ENCODE measurements at regions not wholly inside any gene's neighbourhood (a gene's known extent, or its start where the extent isn't known, plus 50 kb on each side); places are given as distances from the start of the nearest gene placed in this dataset.

DNA sequence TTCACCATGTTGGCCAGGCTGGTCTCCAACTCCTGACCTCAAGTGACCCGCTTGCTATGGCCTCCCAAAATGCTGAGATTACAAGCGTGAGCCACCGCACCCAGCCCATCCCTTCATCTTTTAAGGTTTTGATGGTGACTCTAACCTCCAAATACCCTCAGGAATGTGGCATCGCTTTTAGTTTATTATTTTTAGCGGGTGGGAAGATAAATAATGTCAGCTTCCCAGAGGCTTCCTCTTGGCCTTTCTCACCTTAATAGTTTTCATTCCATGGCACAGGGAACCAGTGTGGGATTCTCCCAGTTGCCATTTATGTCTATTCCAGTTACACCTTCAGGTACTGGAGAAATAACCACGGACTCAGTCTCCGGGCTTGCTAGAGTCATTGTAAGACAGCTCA is 92.1 kb upstream of the LRRN2 start (continued):
- TF ChIP-seq KLF13 (CRISPR knock-in tag; IDR thresholded peaks at IDR 0.05) (no peak), ADNP (CRISPR knock-in tag; IDR thresholded peaks at IDR 0.05) (no peak), ZNF879 (CRISPR knock-in tag; IDR thresholded peaks at IDR 0.05) (no peak), IKZF1 (IDR thresholded peaks at IDR 0.05) (no peak), BHLHE40 (IDR thresholded peaks at IDR 0.05; ENCODE audit: low read length) (no peak)
- TF ChIP-seq, protein P1, sequence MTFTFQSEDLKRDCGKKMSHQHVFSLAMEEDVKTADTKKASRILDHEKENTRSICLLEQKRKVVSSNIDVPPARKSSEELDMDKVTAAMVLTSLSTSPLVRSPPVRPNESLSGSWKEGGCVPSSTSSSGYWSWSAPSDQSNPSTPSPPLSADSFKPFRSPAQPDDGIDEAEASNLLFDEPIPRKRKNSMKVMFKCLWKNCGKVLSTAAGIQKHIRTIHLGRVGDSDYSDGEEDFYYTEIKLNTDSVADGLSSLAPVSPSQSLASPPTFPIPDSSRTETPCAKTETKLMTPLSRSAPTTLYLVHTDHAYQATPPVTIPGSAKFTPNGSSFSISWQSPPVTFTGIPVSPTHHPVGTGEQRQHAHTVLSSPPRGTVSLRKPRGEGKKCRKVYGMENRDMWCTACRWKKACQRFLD (CRISPR knock-in tag; IDR thresholded peaks at IDR 0.05; ENCODE audit: borderline replicate concordance), result no peak

DNA sequence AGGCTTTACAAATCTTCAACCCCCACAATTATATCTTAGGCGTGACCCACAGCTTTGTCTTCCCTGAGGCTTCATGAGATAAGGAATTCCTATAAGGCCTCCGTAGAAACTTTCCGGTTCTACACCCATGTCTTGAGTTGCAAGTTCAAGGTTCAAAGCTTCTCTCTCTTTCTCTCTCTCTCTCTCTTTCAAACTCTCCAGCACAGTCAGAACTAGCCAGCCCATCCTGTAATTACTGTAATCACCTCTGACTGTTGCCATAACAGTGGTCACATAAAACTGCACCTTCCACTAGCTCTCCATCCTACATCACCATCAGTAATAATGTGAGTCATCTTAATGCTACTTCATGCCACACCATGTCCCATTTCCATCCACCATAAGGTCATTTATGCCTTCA is 90.0 kb upstream of the NFASC start:
- no peak for FAIRE-seq
- Histone ChIP-seq H2AFZ (ENCODE audit: low read length) (no peak overlapping the region), H3K4me2 (ENCODE audit: low read depth, low read length) (no peak overlapping the region), H3K4me1 (ENCODE audit: insufficient read depth, low read length) (no peaks in the 10 kb centered on the region), H4K20me1 (ENCODE audit: insufficient read depth, low read length) (no peaks in the 10 kb centered on the region), H3K27me3 (ENCODE audit: control insufficient read depth in 1 of 2, insufficient read depth in 2 of 2, low read length in 2 of 2) (no peaks in the 10 kb centered on the region; a peak in 1 of 5 replicates), H3K27ac (ENCODE audit: extremely low read length, insufficient read depth, low read length) (no peak overlapping the region), H3K36me3 (replicated peaks in 1 of 2; ENCODE audit: control insufficient read depth in 1 of 2, insufficient read depth in 2 of 2, low read length in 2 of 2) (no peaks in the 10 kb centered on the region), H3K4me3 (replicated peaks in 1 of 3; ENCODE audit: insufficient read depth in 1 of 3, low read depth in 2 of 3, low read length in 3 of 3) (no peak overlapping the region), H3K79me2 (ENCODE audit: insufficient read depth, low read length) (no peaks in the 10 kb centered on the region), H3K9me3 (ENCODE audit: low read length) (no peaks in the 10 kb centered on the region), H3K9ac (ENCODE audit: insufficient read depth, low read depth, low read length) (no peak overlapping the region)
- CTCF ChIA-PET (ENCODE audit: low intra/inter-chr PET ratio, low total read pairs), result no interaction called here
- DNase-seq (ENCODE audit: low spot score), result no peak
- BruUV-seq (replicated peaks), result no TSS peak
- in situ Hi-C loops (cut with HindIII; ENCODE audit: extremely low pct_ligation_motif_present, low pct_unique_long_range_greater_than_20kb), result no loop called here
- WGBS (ENCODE audit: low lambda C conversion rate), result 4% methylated on average over 3 of the region's 3 CpGs
- intact Hi-C loops (cut with micrococcal nuclease; ENCODE audit: unreplicated experiment), result no loop called here
- POLR2A ChIA-PET, result no interaction called here
- ATAC-seq, result no peak
- TF ChIP-seq ZC3H4 (CRISPR knock-in tag; IDR thresholded peaks at IDR 0.05; ENCODE audit: borderline replicate concordance) (no peak), SRY (CRISPR knock-in tag; IDR thresholded peaks at IDR 0.05) (no peak), NR2F6 (IDR thresholded peaks at IDR 0.05) (no peak), NR2F6 (CRISPR knock-in tag; IDR thresholded peaks at IDR 0.05) (no peak), ZNF224 (CRISPR knock-in tag; IDR thresholded peaks at IDR 0.05) (no peak), ZMYM3 (CRISPR knock-in tag; IDR thresholded peaks at IDR 0.05) (no peak), ELF4 (CRISPR knock-in tag; IDR thresholded peaks at IDR 0.05; ENCODE audit: borderline replicate concordance) (no peak), FOXA3 (CRISPR knock-in tag; IDR thresholded peaks at IDR 0.05) (no peak), ZNF772 (CRISPR knock-in tag; IDR thresholded peaks at IDR 0.05) (no peak), CENPT (CRISPR knock-in tag; IDR thresholded peaks at IDR 0.05; ENCODE audit: low read depth) (no peak), FIP1L1 (IDR thresholded peaks at IDR 0.05; ENCODE audit: borderline replicate concordance, insufficient read depth, low read depth, low read length) (no peak), ZKSCAN8 (CRISPR knock-in tag; IDR thresholded peaks at IDR 0.05; ENCODE audit: borderline replicate concordance) (no peak)
- TF ChIP-seq, protein P2, sequence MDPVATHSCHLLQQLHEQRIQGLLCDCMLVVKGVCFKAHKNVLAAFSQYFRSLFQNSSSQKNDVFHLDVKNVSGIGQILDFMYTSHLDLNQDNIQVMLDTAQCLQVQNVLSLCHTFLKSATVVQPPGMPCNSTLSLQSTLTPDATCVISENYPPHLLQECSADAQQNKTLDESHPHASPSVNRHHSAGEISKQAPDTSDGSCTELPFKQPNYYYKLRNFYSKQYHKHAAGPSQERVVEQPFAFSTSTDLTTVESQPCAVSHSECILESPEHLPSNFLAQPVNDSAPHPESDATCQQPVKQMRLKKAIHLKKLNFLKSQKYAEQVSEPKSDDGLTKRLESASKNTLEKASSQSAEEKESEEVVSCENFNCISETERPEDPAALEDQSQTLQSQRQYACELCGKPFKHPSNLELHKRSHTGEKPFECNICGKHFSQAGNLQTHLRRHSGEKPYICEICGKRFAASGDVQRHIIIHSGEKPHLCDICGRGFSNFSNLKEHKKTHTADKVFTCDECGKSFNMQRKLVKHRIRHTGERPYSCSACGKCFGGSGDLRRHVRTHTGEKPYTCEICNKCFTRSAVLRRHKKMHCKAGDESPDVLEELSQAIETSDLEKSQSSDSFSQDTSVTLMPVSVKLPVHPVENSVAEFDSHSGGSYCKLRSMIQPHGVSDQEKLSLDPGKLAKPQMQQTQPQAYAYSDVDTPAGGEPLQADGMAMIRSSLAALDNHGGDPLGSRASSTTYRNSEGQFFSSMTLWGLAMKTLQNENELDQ (CRISPR knock-in tag; IDR thresholded peaks at IDR 0.05; ENCODE audit: borderline replicate concordance), result no peak
- TF ChIP-seq, protein P3, sequence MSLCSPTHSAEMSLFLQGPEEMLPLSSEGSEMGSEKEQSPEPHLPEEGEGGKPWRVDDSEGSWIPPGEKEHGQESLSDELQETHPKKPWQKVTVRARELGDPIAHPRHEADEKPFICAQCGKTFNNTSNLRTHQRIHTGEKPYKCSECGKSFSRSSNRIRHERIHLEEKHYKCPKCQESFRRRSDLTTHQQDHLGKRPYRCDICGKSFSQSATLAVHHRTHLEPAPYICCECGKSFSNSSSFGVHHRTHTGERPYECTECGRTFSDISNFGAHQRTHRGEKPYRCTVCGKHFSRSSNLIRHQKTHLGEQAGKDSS (CRISPR knock-in tag; IDR thresholded peaks at IDR 0.05; ENCODE audit: borderline replicate concordance, low read depth), result no peak
- TF ChIP-seq, protein P4, sequence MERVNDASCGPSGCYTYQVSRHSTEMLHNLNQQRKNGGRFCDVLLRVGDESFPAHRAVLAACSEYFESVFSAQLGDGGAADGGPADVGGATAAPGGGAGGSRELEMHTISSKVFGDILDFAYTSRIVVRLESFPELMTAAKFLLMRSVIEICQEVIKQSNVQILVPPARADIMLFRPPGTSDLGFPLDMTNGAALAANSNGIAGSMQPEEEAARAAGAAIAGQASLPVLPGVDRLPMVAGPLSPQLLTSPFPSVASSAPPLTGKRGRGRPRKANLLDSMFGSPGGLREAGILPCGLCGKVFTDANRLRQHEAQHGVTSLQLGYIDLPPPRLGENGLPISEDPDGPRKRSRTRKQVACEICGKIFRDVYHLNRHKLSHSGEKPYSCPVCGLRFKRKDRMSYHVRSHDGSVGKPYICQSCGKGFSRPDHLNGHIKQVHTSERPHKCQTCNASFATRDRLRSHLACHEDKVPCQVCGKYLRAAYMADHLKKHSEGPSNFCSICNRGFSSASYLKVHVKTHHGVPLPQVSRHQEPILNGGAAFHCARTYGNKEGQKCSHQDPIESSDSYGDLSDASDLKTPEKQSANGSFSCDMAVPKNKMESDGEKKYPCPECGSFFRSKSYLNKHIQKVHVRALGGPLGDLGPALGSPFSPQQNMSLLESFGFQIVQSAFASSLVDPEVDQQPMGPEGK (CRISPR knock-in tag; IDR thresholded peaks at IDR 0.05), result no peak
